ENCODE measurements at regions not wholly inside any gene's neighbourhood (a gene's known extent, or its start where the extent isn't known, plus 50 kb on each side); places are given as distances from the start of the nearest gene placed in this dataset.

DNA sequence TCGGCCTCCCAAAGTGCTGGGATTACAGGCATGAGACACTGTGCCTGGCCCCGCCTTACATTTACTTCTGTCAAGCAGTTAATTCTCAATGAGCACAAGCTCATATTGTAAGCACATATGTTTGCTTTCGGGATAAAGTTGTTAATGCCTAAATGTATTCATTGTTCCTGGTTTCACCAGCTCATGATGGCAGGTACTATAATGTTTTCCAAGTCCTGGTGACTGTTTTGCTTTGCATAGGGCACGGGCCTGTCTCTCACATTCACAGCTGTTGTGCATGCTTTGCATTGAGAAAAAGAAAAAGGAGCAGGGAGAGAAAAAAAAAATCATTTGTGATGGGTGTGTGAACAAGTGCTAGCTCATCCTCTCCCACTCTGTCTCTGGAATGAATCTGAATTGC, 661.2 kb upstream of the TENM3 start:
- Histone ChIP-seq H3K4me1 (ENCODE audit: insufficient read depth) (no peaks in the 10 kb centered on the region), H3K27ac (ENCODE audit: low read depth) (no peak overlapping the region), H3K36me3 (ENCODE audit: insufficient read depth) (no peaks in the 10 kb centered on the region), H3K4me3 (ENCODE audit: low read depth, low read length) (no peak overlapping the region)
- 84% methylated on average over 4 of the region's 4 CpGs for WGBS
- no peak for DNase-seq (ENCODE audit: extremely low spot score)

DNA sequence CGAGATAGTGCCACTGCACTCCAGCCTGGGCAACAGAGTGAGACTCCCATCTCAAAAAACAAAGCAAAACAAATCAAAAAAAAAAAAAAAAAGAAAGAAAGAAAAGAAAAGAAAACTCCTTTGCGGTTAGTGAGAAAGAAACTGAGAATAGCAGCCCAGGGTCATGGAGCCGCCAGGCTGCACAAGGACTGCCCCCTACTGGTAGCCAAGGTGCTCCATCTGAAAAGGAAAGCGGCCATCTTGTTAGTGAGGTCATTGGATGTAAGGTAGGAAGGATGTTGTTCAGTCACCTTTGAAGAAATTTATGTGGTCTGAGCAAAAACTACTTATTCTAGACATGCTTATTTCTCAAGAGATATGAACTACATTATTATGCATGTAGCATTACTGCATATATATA, 660.6 kb upstream of the TENM3 start:
- Histone ChIP-seq H3K4me3 (ENCODE audit: low read depth, low read length) (no peak overlapping the region), H3K36me3 (ENCODE audit: insufficient read depth) (no peaks in the 10 kb centered on the region), H3K27ac (ENCODE audit: low read depth) (no peak overlapping the region), H3K4me1 (ENCODE audit: insufficient read depth) (no peaks in the 10 kb centered on the region)
- no peak for DNase-seq (ENCODE audit: extremely low spot score)
- WGBS, result 93% methylated on average over 4 of the region's 4 CpGs

DNA sequence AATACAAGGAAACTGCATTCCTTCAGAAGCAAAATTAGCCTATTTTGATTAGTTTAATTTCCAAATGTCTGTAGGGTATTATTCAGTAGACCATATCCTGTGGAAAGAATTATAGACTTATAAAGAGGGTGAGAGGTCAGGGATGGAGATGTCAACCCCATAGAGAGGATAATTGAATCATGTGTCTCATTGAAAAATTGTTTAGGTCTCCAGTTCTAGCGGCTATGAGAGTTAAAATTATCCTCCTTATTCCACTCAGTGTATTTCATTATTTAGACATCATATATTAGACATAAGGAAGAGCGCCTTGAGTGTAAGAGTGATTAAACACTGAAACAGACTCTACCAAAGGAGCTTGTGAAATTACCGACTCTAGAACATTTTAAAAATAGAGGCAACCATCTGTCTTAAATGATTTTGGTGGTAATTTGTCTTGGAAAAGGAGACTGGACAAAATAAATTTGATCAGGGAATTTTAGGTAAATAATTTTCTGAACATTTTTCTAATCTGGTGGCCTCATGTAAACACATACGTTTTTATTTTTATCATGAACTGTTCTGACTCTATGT, 654.4 kb upstream of the TENM3 start:
- no peak overlapping the region for H3K27ac ChIP-seq (ENCODE audit: low read depth)
- H3K4me1 ChIP-seq (ENCODE audit: insufficient read depth), result no peaks in the 10 kb centered on the region
- 74% methylated on average over 4 of the region's 4 CpGs for WGBS
- H3K4me3 ChIP-seq (ENCODE audit: low read depth, low read length), result no peak overlapping the region
- no peaks in the 10 kb centered on the region for H3K36me3 ChIP-seq (ENCODE audit: insufficient read depth)
- no peak for DNase-seq (ENCODE audit: extremely low spot score)

GRCh38 chr4:181592221-181592745, 650.9 kb upstream of the TENM3 start:
- no peak for DNase-seq (ENCODE audit: extremely low spot score)
- Histone ChIP-seq H3K27ac (ENCODE audit: low read depth) (no peak overlapping the region), H3K36me3 (ENCODE audit: insufficient read depth) (no peaks in the 10 kb centered on the region), H3K4me3 (ENCODE audit: low read depth, low read length) (no peak overlapping the region), H3K4me1 (ENCODE audit: insufficient read depth) (no peaks in the 10 kb centered on the region)
- 66% methylated on average over 5 of the region's 5 CpGs for WGBS

- Histone ChIP-seq H3K4me1 (ENCODE audit: insufficient read depth) (no peaks in the 10 kb centered on the region), H3K4me3 (ENCODE audit: low read depth, low read length) (no peak overlapping the region), H3K36me3 (ENCODE audit: insufficient read depth) (no peaks in the 10 kb centered on the region), H3K27ac (ENCODE audit: low read depth) (no peak overlapping the region)
- DNase-seq (ENCODE audit: extremely low spot score), result no peak
- 65% methylated on average over 2 of the region's 2 CpGs for WGBS
Observed at GRCh38 chr4:181593703-181594102, 649.5 kb upstream of the TENM3 start.

- Histone ChIP-seq H3K27ac (ENCODE audit: low read depth) (no peak overlapping the region), H3K4me1 (ENCODE audit: insufficient read depth) (no peaks in the 10 kb centered on the region), H3K36me3 (ENCODE audit: insufficient read depth) (no peaks in the 10 kb centered on the region), H3K4me3 (ENCODE audit: low read depth, low read length) (no peak overlapping the region)
- no peak for DNase-seq (ENCODE audit: extremely low spot score)
Observed at GRCh38 chr4:181594188-181594587, 649.0 kb upstream of the TENM3 start.

- 40% methylated on average over 5 of the region's 5 CpGs for WGBS
- Histone ChIP-seq H3K27ac (ENCODE audit: low read depth) (no peak overlapping the region), H3K4me3 (ENCODE audit: low read depth, low read length) (no peak overlapping the region), H3K36me3 (ENCODE audit: insufficient read depth) (no peaks in the 10 kb centered on the region), H3K4me1 (ENCODE audit: insufficient read depth) (no peaks in the 10 kb centered on the region)
- DNase-seq (ENCODE audit: extremely low spot score), result no peak
Observed at GRCh38 chr4:181595716-181596115, 647.5 kb upstream of the TENM3 start.

DNA sequence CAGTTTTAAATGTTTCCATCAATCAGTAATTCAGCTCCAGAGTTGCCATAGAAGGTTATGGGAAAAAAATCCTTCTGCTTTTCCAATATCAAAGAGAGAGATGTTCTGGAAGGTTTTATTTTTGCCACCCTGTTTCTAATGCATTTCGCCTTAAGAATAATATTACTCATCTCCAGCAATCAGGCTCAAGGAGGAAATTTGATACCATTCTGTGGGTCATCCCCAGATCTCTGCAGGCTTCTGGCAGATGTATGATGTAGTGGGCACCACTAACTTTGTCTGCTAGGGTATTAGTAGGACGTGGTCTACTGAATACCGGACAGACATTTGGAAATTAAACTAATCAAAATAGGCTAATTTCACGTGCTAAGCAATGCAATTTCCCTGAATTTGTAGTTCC, 645.4 kb upstream of the TENM3 start:
- no peak for DNase-seq (ENCODE audit: extremely low spot score)
- 76% methylated on average over 4 of the region's 4 CpGs for WGBS
- Histone ChIP-seq H3K4me3 (ENCODE audit: low read depth, low read length) (no peak overlapping the region), H3K36me3 (ENCODE audit: insufficient read depth) (no peaks in the 10 kb centered on the region), H3K27ac (ENCODE audit: low read depth) (no peak overlapping the region), H3K4me1 (ENCODE audit: insufficient read depth) (no peaks in the 10 kb centered on the region)

DNA sequence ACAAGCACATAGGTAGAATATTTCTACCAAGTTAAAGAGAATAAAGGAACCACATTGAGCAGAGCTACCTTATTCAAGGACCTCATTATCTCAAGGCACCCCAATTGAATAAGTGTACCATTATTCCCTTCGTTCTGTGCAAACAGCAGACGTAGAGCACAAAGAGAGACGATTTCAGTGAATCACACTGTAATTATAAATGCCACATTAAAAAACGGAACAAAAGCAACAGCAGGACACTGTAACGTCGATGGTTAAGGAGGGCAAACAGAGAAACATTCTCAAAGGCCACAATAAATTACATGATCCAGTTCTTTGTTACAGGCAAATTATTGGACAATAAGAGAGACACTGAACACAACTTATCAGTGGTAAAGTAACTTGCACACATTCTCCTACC, 644.1 kb upstream of the TENM3 start:
- H3K27ac ChIP-seq (ENCODE audit: low read depth), result no peak overlapping the region
- H3K4me3 ChIP-seq (ENCODE audit: low read depth, low read length), result no peak overlapping the region
- no peaks in the 10 kb centered on the region for H3K36me3 ChIP-seq (ENCODE audit: insufficient read depth)
- no peak for DNase-seq (ENCODE audit: extremely low spot score)
- H3K4me1 ChIP-seq (ENCODE audit: insufficient read depth), result no peaks in the 10 kb centered on the region
- WGBS, result 77% methylated on average over 6 of the region's 6 CpGs

- Histone ChIP-seq H3K4me3 (ENCODE audit: low read depth, low read length) (no peak overlapping the region), H3K4me1 (ENCODE audit: insufficient read depth) (no peaks in the 10 kb centered on the region), H3K27ac (ENCODE audit: low read depth) (no peak overlapping the region), H3K36me3 (ENCODE audit: insufficient read depth) (no peaks in the 10 kb centered on the region)
- WGBS, result 51% methylated on average over 2 of the region's 2 CpGs
- no peak for DNase-seq (ENCODE audit: extremely low spot score)
Observed at GRCh38 chr4:181601103-181601502, 642.1 kb upstream of the TENM3 start.

- DNase-seq (ENCODE audit: extremely low spot score), result no peak
- 80% methylated on average over 4 of the region's 4 CpGs for WGBS
Observed at GRCh38 chr4:181604546-181604945, 638.7 kb upstream of the TENM3 start.

GRCh38 chr4:181606300-181606699, 636.9 kb upstream of the TENM3 start:
- H3K4me3 ChIP-seq (ENCODE audit: low read depth, low read length), result no peak overlapping the region
- no peak for DNase-seq (ENCODE audit: extremely low spot score)
- no peaks in the 10 kb centered on the region for H3K4me1 ChIP-seq (ENCODE audit: insufficient read depth)
- no peak overlapping the region for H3K27ac ChIP-seq (ENCODE audit: low read depth)
- no peaks in the 10 kb centered on the region for H3K36me3 ChIP-seq (ENCODE audit: insufficient read depth)
- WGBS, result 78% methylated on average over 1 of the region's 1 CpG

More at GRCh38 chr4:181604546-181604945, 638.7 kb upstream of the TENM3 start:
- Histone ChIP-seq H3K27ac (ENCODE audit: low read depth) (no peak overlapping the region), H3K36me3 (ENCODE audit: insufficient read depth) (no peaks in the 10 kb centered on the region), H3K4me1 (ENCODE audit: insufficient read depth) (no peaks in the 10 kb centered on the region), H3K4me3 (ENCODE audit: low read depth, low read length) (no peak overlapping the region)

- DNase-seq (ENCODE audit: extremely low spot score), result no peak
- Histone ChIP-seq H3K4me3 (ENCODE audit: low read depth, low read length) (no peak overlapping the region), H3K4me1 (ENCODE audit: insufficient read depth) (no peaks in the 10 kb centered on the region), H3K36me3 (ENCODE audit: insufficient read depth) (no peaks in the 10 kb centered on the region), H3K27ac (ENCODE audit: low read depth) (no peak overlapping the region)
- 34% methylated on average over 2 of the region's 2 CpGs for WGBS
Observed at GRCh38 chr4:181608181-181608580, 635.0 kb upstream of the TENM3 start.

- no peak overlapping the region for H3K27ac ChIP-seq (ENCODE audit: low read depth)
- no peak for DNase-seq (ENCODE audit: extremely low spot score)
- H3K4me1 ChIP-seq (ENCODE audit: insufficient read depth), result no peaks in the 10 kb centered on the region
- H3K4me3 ChIP-seq (ENCODE audit: low read depth, low read length), result no peak overlapping the region
- H3K36me3 ChIP-seq (ENCODE audit: insufficient read depth), result no peaks in the 10 kb centered on the region
- WGBS, result 24% methylated on average over 15 of the region's 15 CpGs
Observed at GRCh38 chr4:181611033-181611711, 632.0 kb upstream of the TENM3 start.
